Heart right ventricle (tissue), 16 donors: ENCODE measurements at regions not wholly inside any gene's neighbourhood (a gene's known extent, or its start where the extent isn't known, plus 50 kb on each side); places are given as distances from the start of the nearest gene placed in this dataset.

Experiments
- ATAC-seq, 8 donors: fragments of 200-7000 bp; cut with Tn5 transposase; one replicate each; pipeline ENCODE4 v1.9.1; 2020; ENCODE audit warnings: mild to moderate bottlenecking in 8 of 8, moderate library complexity in 8 of 8, moderate number of reproducible peaks in 1 of 8
- DNase-seq, 2 donors: peaks; one replicate each; pipeline ENCODE4 v3.0.0-alpha.2; 2020
- H3K27ac ChIP-seq, 10 donors: fragments of 200-600 bp; sonication (generic) in 2 of 10; one replicate each; pipeline versions ENCODE4 v1.5.0 to v1.8.0; 2020 to 2022; ENCODE audit warnings: mild to moderate bottlenecking in 3 of 10
- H3K27me3 ChIP-seq, 7 donors: fragments of 200-600 bp; one replicate each; pipeline ENCODE4 v1.8.0; 2021 to 2022; ENCODE audit warnings: mild to moderate bottlenecking in 2 of 7
- H3K36me3 ChIP-seq, 9 donors: fragments of 200-600 bp; sonication (generic) in 1 of 9; one replicate each; pipeline versions ENCODE4 v1.5.0 to v1.8.0; 2020 to 2022; ENCODE audit warnings: mild to moderate bottlenecking in 2 of 9
- H3K4me1 ChIP-seq, 9 donors: fragments of 200-600 bp; sonication (generic) in 1 of 9; one replicate each; pipeline versions ENCODE4 v1.5.0 to v1.8.0; 2020 to 2022; ENCODE audit warnings: mild to moderate bottlenecking in 4 of 9
- H3K4me3 ChIP-seq, 10 donors: fragments of 200-600 bp; sonication (generic) in 2 of 10; one replicate each; pipeline versions ENCODE4 v1.5.0 to v1.8.0; 2020 to 2022; ENCODE audit warnings: mild to moderate bottlenecking in 7 of 10, moderate library complexity in 2 of 10
- H3K9me3 ChIP-seq, 11 donors: fragments of 200-600 bp in 10 of 11; sonication (generic) in 2 of 11; one replicate each; pipeline versions ENCODE4 v1.5.0 to v1.8.0; 2013 to 2022; ENCODE audit warnings: mild to moderate bottlenecking in 2 of 11, control low read depth in 1 of 11, moderate library complexity in 1 of 11
- WGBS, 2 donors: extraction: QIAGEN DNeasy Blood & Tissue Kit; methylation state at CpG; one replicate each; pipeline ENCODE4 v1.1.7; 2013; ENCODE audit warnings: inconsistent platforms in 1 of 2; 5-methylcytosine and 5-hydroxymethylcytosine counted together
- intact Hi-C, 10 donors: fragments of 100-400 bp; cut with DNase I; formaldehyde crosslinking; loops; one replicate each; pipeline versions ENCODE4 v1.11.1 to v1.14.2; 2022
- TF ChIP-seq, protein P1 (sequence below), 9 donors: fragments of 200-600 bp; sonication (generic) in 2 of 9; IDR thresholded peaks; one replicate each; pipeline versions ENCODE4 v1.5.0 to v1.8.0; 2021 to 2022; ENCODE audit warnings: antibody characterized with exemption in 9 of 9, mild to moderate bottlenecking in 5 of 9, moderate library complexity in 1 of 9
- donor health status: Arrhythmogenic right ventricular cardiomyopathy.
- donor health status: ischemic (EF 13 %, LVEDD 7.1; RV severe dilation, severe dysfunction).
- donor health status: healthy with polysubstance abuse.
- donor health status: DM: no; HTN: yes; CAD: no.
- donor health status: DM: no; HTN: no; CAD: no.
- donor health status: ischemic (EF 25% LVEDD 6.9; RV normal size, moderate dysfunction).
- donor health status: ischemic (EF 25% LVEDD 5.7; RV mildly dilated, moderate dysfunction).
- donor health status: healthy.
- donor health status: DM: yes; HTN: yes; CAD: no.
- donor health status: Ischemic cardiomyopathy.
- donor health status: ischemic (EF 35%, LVEDD 5.7; RV mildly dilated, moderate dysfunction).
- donor health status: nonischemic (EF 11% LVEDD 7.7; RV severe dilation, severe dysfunction).
- donor health status: DM: yes; HTN: yes; CAD: no.
- donor health status: PGD.
- donor health status: ischemic (EF 29% LVEDD 5.4; RV normal size, mild dysfunction).
- donor health status: nonischemic (EF 23%, LVEDD 6.1; RV moderate dilation, normal function).

DNA sequence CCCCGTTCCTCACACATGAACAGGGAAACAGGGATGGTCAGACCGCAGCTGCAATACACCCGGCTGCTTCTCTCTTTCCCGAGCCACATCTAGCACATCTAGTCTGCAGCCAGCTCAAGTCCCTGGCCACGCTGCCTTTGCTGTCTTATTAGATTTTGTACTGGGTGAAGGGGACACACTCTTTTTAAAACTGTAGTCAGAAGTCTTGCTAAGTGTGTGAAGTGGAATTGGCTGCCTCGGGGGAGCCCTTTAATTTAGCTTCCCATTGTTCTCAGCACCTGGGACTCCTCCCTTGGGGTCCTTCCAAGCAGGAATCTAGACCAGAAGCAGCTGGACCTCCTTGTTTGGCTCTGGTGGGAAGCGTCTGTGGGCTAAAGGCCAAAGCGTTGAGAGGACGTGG, 420.0 kb downstream of the CTTN start:
- intact Hi-C loops: no loop called here
- Histone ChIP-seq H3K9me3 (no peaks in the 10 kb centered on the region), H3K4me1 (peaks cover 0 to 13% (median 0%) of the 10 kb centered on the region in 9 donors), H3K27me3 (peaks cover 0 to 37% (median 13%) of the 10 kb centered on the region in 7 donors), H3K27ac (no peak overlapping the region), H3K36me3 (no peaks in the 10 kb centered on the region), H3K4me3 (no peak overlapping the region)
- WGBS, 2 donors: 55 to 68% methylated on average over 9 of the region's 9 CpGs
- TF ChIP-seq, protein P1, sequence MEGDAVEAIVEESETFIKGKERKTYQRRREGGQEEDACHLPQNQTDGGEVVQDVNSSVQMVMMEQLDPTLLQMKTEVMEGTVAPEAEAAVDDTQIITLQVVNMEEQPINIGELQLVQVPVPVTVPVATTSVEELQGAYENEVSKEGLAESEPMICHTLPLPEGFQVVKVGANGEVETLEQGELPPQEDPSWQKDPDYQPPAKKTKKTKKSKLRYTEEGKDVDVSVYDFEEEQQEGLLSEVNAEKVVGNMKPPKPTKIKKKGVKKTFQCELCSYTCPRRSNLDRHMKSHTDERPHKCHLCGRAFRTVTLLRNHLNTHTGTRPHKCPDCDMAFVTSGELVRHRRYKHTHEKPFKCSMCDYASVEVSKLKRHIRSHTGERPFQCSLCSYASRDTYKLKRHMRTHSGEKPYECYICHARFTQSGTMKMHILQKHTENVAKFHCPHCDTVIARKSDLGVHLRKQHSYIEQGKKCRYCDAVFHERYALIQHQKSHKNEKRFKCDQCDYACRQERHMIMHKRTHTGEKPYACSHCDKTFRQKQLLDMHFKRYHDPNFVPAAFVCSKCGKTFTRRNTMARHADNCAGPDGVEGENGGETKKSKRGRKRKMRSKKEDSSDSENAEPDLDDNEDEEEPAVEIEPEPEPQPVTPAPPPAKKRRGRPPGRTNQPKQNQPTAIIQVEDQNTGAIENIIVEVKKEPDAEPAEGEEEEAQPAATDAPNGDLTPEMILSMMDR (IDR thresholded peaks at IDR 0.05): no peak
- ATAC-seq (peak in 5 of 8 donors; percentile 18 to 70 (median 37)), DNase-seq (peak in 1 of 2 donors; percentile 22)

DNA sequence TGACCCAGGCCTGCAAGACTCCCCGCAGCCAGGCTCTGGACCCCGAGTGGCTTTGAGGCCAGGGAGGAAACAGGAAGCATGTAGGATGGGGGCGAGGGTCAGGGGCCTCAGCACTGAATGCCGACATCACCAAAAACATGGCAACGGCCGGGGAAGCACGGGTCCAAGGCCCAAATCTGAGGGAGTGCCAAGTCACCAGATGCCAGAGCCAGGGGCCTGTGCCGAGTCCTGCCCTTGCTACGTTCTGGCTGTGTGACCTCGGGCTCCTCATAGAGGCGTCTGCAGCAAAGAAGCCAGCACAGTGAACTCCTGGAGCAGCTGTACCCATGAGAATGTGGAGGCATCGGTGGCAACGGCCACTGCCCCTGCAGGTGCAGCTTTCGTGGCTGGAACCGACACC, 420.7 kb downstream of the CTTN start:
- H3K4me1 ChIP-seq: peaks cover 0 to 13% (median 0%) of the 10 kb centered on the region in 9 donors
- H3K27ac ChIP-seq: no peak overlapping the region
- no peaks in the 10 kb centered on the region for H3K36me3 ChIP-seq
- intact Hi-C loops: no loop called here
- H3K4me3 ChIP-seq: no peak overlapping the region
- DNase-seq: no peak
- 57 to 63% methylated on average over 15 of the region's 15 CpGs for WGBS, 2 donors
- TF ChIP-seq, protein P1 (IDR thresholded peaks at IDR 0.05): no peak
- peaks cover 0 to 42% (median 16%) of the 10 kb centered on the region in 7 donors for H3K27me3 ChIP-seq
- no peaks in the 10 kb centered on the region for H3K9me3 ChIP-seq
- peak in 2 of 8 donors; percentile 15 to 27 for ATAC-seq

DNA sequence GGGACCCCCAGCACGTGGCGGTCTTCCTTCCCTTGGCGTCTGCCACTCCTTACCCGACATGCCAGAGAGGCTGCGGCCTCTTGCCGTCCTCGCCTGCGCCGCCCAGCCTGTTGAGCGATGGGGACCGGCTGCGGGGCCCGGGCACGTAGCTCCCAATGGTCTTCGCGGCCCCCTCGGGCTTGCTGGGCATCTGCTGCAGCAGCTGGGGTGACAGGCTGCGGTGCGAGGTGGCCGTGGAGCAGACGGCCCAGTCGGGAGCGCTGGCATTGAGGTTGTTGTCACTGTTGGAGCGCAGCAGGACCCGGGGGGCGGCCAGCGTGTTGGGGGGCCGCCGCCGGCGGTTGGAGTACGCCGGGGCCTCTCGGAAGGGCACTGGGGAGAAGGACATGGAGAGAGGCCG, 422.0 kb downstream of the CTTN start:
- TF ChIP-seq, protein P1 (IDR thresholded peaks at IDR 0.05): no peak
- WGBS, 2 donors: 95% methylated on average over 35 of the region's 35 CpGs
- H3K9me3 ChIP-seq: no peaks in the 10 kb centered on the region
- peaks cover 0 to 52% (median 28%) of the 10 kb centered on the region in 7 donors for H3K27me3 ChIP-seq
- peaks cover 0 to 22% (median 4%) of the 10 kb centered on the region in 9 donors for H3K4me1 ChIP-seq
- H3K4me3 ChIP-seq: no peak overlapping the region
- no peak for DNase-seq
- H3K36me3 ChIP-seq: no peaks in the 10 kb centered on the region
- no peak for ATAC-seq
- H3K27ac ChIP-seq: no peak overlapping the region
- intact Hi-C loops: no loop called here

DNA sequence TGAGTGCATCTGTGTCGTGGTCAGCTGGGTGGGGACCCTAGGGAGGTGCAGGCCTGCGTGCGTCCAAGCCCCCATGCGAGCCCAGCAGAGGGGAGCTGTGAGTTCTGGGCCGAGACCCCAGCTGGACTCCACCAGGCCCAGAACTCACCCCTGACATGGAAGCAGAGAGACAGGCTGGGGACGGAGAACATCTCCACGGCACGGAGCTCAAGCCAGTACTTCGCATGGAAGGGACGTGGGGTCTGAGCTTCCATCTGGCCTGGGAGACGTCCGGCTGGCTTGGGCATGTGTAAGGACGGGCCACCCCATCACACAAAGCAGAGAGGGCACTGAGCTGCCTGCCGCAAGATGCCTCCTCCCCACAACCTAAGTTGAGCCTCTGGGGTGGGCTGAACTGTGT, 422.4 kb downstream of the CTTN start:
- peaks cover 0 to 52% (median 31%) of the 10 kb centered on the region in 7 donors for H3K27me3 ChIP-seq
- peaks cover 0 to 25% (median 4%) of the 10 kb centered on the region in 9 donors for H3K4me1 ChIP-seq
- intact Hi-C loops: no loop called here
- 89 to 92% methylated on average over 14 of the region's 14 CpGs for WGBS, 2 donors
- no peak overlapping the region for H3K4me3 ChIP-seq
- TF ChIP-seq, protein P1 (IDR thresholded peaks at IDR 0.05): no peak
- no peaks in the 10 kb centered on the region for H3K36me3 ChIP-seq
- H3K27ac ChIP-seq: no peak overlapping the region
- H3K9me3 ChIP-seq: no peaks in the 10 kb centered on the region
- DNase-seq (no peak), ATAC-seq (no peak)
